ENCODE measurements at regions not wholly inside any gene's neighbourhood (a gene's known extent, or its start where the extent isn't known, plus 50 kb on each side); places are given as distances from the start of the nearest gene placed in this dataset.

GRCh38 chr11:116234989-116235568, 537.7 kb downstream of the BUD13 start:
- DNase-seq (ENCODE audit: extremely low read depth in 1 of 11, low read depth in 9 of 11, low spot score in 4 of 11): no peak

GRCh38 chr11:116233561-116233960, 539.2 kb downstream of the BUD13 start:
- DNase-seq (ENCODE audit: extremely low read depth in 1 of 11, low read depth in 9 of 11, low spot score in 4 of 11): peak in 3 of 11 donors; percentile 54 to 68 (median 67)

GRCh38 chr11:116232364-116232828, 540.4 kb downstream of the BUD13 start:
- no peak for DNase-seq (ENCODE audit: extremely low read depth in 1 of 11, low read depth in 9 of 11, low spot score in 4 of 11)

- no peak for DNase-seq (ENCODE audit: extremely low read depth in 1 of 11, low read depth in 9 of 11, low spot score in 4 of 11)
Measured at GRCh38 chr11:116231543-116231942, 541.2 kb downstream of the BUD13 start.

GRCh38 chr11:116230438-116230837, 542.3 kb downstream of the BUD13 start:
- no peak for DNase-seq (ENCODE audit: extremely low read depth in 1 of 11, low read depth in 9 of 11, low spot score in 4 of 11)

GRCh38 chr11:116229236-116229970, 543.4 kb downstream of the BUD13 start:
- no peak for DNase-seq (ENCODE audit: extremely low read depth in 1 of 11, low read depth in 9 of 11, low spot score in 4 of 11)

- no peak for DNase-seq (ENCODE audit: extremely low read depth in 1 of 11, low read depth in 9 of 11, low spot score in 4 of 11)
Measured at GRCh38 chr11:116226731-116227130, 546.1 kb downstream of the BUD13 start.

- DNase-seq (ENCODE audit: extremely low read depth in 1 of 11, low read depth in 9 of 11, low spot score in 4 of 11): no peak
Measured at GRCh38 chr11:116225784-116226585, 546.8 kb downstream of the BUD13 start.

GRCh38 chr11:116225236-116225635, 547.6 kb downstream of the BUD13 start:
- no peak for DNase-seq (ENCODE audit: extremely low read depth in 1 of 11, low read depth in 9 of 11, low spot score in 4 of 11)

- no peak for DNase-seq (ENCODE audit: extremely low read depth in 1 of 11, low read depth in 9 of 11, low spot score in 4 of 11)
Measured at GRCh38 chr11:116224889-116225200, 547.9 kb downstream of the BUD13 start.

GRCh38 chr11:116224154-116224888, 548.5 kb downstream of the BUD13 start:
- no peak for DNase-seq (ENCODE audit: extremely low read depth in 1 of 11, low read depth in 9 of 11, low spot score in 4 of 11)

GRCh38 chr11:116221351-116221750, 551.4 kb downstream of the BUD13 start:
- no peak for DNase-seq (ENCODE audit: extremely low read depth in 1 of 11, low read depth in 9 of 11, low spot score in 4 of 11)

GRCh38 chr11:116219171-116219635, 553.6 kb downstream of the BUD13 start:
- DNase-seq (ENCODE audit: extremely low read depth in 1 of 11, low read depth in 9 of 11, low spot score in 4 of 11): no peak

- DNase-seq (ENCODE audit: extremely low read depth in 1 of 11, low read depth in 9 of 11, low spot score in 4 of 11): no peak
Measured at GRCh38 chr11:116217441-116217840, 555.3 kb downstream of the BUD13 start.

GRCh38 chr11:116217006-116217405, 555.8 kb downstream of the BUD13 start:
- DNase-seq (ENCODE audit: extremely low read depth in 1 of 11, low read depth in 9 of 11, low spot score in 4 of 11): no peak

GRCh38 chr11:116215471-116216113, 557.2 kb downstream of the BUD13 start:
- DNase-seq (ENCODE audit: extremely low read depth in 1 of 11, low read depth in 9 of 11, low spot score in 4 of 11): no peak

GRCh38 chr11:116211147-116211546, 561.6 kb downstream of the BUD13 start:
- DNase-seq (ENCODE audit: extremely low read depth in 1 of 11, low read depth in 9 of 11, low spot score in 4 of 11): no peak

GRCh38 chr11:116210663-116211062, 562.1 kb downstream of the BUD13 start:
- DNase-seq (ENCODE audit: extremely low read depth in 1 of 11, low read depth in 9 of 11, low spot score in 4 of 11): no peak

GRCh38 chr11:116209255-116209654, 563.5 kb downstream of the BUD13 start:
- DNase-seq (ENCODE audit: extremely low read depth in 1 of 11, low read depth in 9 of 11, low spot score in 4 of 11): no peak

Measured in renal cortex interstitium (tissue), 11 donors.